IPS-18a (cell line): ENCODE measurements at regions not wholly inside any gene's neighbourhood (a gene's known extent, or its start where the extent isn't known, plus 50 kb on each side); places are given as distances from the start of the nearest gene placed in this dataset.
A peak's percentile ranks its signal among the peaks of the same experiment; 100 is the strongest.

Experiments
- H3K27ac ChIP-seq: one replicate; pipeline ENCODE4 v1.5.1; 2013; ENCODE audit warnings: low read length
- H3K27me3 ChIP-seq: one replicate; pipeline ENCODE4 v1.6.1; 2013; ENCODE audit warnings: mild to moderate bottlenecking, low read length; ENCODE audit not compliant: control insufficient read depth, insufficient read depth
- H3K36me3 ChIP-seq: one replicate; pipeline ENCODE4 v1.6.1; 2013; ENCODE audit warnings: low read depth, low read length; ENCODE audit not compliant: control insufficient read depth
- H3K4me1 ChIP-seq: one replicate; pipeline ENCODE4 v1.6.1; 2013; ENCODE audit warnings: low read depth, low read length; ENCODE audit not compliant: control insufficient read depth
- H3K4me3 ChIP-seq: one replicate; pipeline ENCODE4 v1.5.1; 2013; ENCODE audit warnings: low read length
- H3K9ac ChIP-seq: one replicate; pipeline ENCODE4 v1.6.1; 2013; ENCODE audit warnings: mild to moderate bottlenecking, low read length, moderate library complexity
- H3K9me3 ChIP-seq: one replicate; pipeline ENCODE4 v1.6.1; 2013; ENCODE audit warnings: low read depth, low read length; ENCODE audit not compliant: control insufficient read depth

DNA sequence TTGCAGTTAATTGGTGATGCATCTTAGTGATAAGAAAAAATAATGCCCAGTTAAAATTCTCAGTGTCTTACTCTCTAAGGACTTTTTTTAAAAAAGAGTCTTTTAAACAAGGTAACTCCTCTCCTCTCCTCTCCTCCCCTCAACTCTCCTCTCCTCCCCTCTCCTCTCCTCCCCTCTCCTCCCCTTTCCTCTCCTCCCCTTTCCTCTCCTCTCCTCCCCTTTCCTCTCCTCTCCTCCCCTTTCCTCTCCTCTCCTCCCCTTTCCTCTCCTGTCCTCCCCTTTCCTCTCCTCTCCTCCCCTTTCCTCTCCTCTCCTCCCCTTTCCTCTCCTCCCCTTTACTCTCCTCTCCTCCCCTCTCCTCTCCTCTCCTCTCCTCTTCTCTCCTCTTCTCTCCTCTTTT, 675.9 kb upstream of the RBFOX1 start:
- H3K36me3 ChIP-seq = no peaks in the 10 kb centered on the region
- no peak overlapping the region for H3K9ac ChIP-seq
- H3K9me3 ChIP-seq = no peaks in the 10 kb centered on the region
- no peak overlapping the region for H3K27ac ChIP-seq
- H3K27me3 ChIP-seq = no peaks in the 10 kb centered on the region
- no peaks in the 10 kb centered on the region for H3K4me1 ChIP-seq
- H3K4me3 ChIP-seq = no peak overlapping the region

DNA sequence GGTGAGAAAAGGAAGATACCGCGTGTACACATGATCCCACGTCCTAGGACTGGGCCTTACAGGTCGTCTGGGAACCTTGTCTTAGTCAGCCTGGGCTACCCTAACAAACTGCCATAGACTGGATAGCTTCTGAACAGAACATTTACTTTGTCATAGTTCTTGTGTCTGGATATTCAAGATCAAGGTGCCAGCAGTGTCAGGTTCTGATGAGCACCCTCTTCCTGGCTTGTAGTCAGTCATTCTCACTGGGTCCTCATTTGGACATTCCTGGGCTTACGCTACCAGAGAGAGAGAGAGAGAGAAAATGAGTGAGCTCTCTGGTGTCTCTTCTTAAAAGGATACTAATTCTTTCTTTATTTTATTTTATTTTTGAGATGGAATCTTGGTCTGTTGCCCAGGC, 685.8 kb upstream of the RBFOX1 start:
- Histone ChIP-seq H3K4me1 (peaks cover 15% of the 10 kb centered on the region), H3K27me3 (no peaks in the 10 kb centered on the region), H3K9ac (no peak overlapping the region), H3K9me3 (no peaks in the 10 kb centered on the region), H3K4me3 (no peak overlapping the region), H3K27ac (no peak overlapping the region), H3K36me3 (no peaks in the 10 kb centered on the region)

DNA sequence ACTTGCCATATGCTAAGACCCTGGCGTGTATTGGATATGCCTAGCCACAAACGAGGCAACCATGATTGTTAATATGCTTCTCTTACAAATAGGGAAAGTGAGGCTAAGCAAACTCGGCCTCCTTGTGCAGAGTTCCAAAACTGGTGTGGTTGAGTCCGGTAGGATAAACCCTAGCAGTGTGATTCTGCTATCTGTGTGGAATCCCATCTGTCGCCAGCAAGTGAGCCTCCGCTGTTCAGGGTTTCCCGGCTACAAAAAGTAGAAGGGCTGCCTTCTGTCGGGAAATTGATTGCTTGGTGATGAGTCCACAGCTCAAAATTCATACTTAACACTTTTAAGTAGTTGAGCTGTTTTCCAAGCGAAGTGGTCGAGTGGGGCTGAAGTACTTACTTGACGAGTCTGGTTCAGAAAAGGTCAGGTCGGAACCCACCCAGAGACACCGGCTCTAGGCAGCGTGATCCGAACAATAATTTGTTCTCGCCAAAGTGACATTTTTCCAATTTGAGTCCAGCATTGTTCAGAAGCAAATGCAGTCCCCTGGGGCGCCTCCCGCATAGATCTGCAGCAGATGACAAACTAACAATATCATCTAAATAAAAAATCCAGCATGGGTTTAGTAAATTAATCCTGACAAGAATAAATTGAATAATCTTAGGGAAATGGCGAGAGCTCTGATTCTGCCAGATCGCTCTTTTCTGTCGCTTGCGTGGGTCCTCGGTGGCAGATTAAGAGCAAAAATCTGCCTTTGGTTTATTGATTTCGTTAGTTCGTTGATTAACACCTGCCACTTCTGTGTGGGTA, 686.7 kb upstream of the RBFOX1 start:
- Histone ChIP-seq H3K4me1 (peaks cover 21% of the 10 kb centered on the region), H3K9me3 (no peaks in the 10 kb centered on the region), H3K27me3 (no peaks in the 10 kb centered on the region), H3K27ac (no peak overlapping the region), H3K36me3 (no peaks in the 10 kb centered on the region), H3K4me3 (no peak overlapping the region), H3K9ac (no peak overlapping the region)

DNA sequence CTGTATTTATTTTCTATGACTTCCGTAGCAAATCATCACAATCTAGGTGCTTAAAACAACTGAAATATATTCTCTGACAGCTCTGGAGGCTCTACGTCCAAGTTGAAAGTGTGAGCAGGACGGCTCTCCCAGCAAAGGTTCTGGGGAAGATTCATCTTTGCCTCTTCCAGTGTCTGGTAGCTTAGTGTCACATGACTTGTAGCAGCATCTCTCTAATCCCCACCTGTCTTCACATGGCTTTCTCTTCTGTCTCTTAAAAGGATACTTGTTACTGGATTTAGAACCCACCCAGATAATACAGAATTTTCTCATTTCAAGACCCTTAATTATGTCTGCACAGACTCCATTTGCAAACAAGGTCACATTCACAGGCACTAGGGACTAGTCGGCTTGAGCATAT, 687.7 kb upstream of the RBFOX1 start:
- Histone ChIP-seq H3K4me1 (peaks cover 21% of the 10 kb centered on the region), H3K36me3 (no peaks in the 10 kb centered on the region), H3K4me3 (no peak overlapping the region), H3K27ac (no peak overlapping the region), H3K27me3 (no peaks in the 10 kb centered on the region), H3K9me3 (no peaks in the 10 kb centered on the region), H3K9ac (no peak overlapping the region)

DNA sequence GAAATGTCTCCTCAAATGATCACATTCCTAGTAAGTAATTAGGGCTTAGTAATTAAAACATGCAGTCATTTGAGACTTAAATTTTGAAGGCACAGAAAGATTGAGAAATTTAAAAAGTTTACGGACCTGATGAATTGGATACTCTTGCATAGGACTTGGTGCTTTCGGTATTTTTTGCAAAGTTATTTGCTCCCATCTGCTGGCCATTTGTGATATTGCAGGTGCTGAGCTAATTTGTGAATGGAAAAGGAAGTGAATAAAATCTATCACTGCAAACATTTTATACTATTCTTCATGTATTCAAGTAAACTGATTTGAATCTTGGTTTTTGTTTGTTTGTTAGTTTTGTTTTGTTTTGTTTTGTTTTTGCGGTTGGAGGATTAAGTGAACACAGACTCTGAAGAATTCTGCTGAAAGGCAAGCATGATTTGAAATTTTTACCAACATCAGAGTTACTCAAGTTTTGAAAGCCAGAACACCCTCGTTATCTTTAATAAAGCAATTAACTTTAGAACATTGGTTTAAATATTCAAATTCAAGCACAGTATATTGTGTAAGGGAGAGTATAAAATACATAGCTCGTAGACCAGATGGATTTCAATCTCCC, 689.5 kb upstream of the RBFOX1 start:
- H3K9ac ChIP-seq = no peak overlapping the region
- no peak overlapping the region for H3K27ac ChIP-seq
- H3K9me3 ChIP-seq = no peaks in the 10 kb centered on the region
- peak overlapping the region; percentile 57 for H3K4me3 ChIP-seq
- peaks cover 21% of the 10 kb centered on the region for H3K4me1 ChIP-seq
- no peaks in the 10 kb centered on the region for H3K36me3 ChIP-seq
- H3K27me3 ChIP-seq = no peaks in the 10 kb centered on the region

DNA sequence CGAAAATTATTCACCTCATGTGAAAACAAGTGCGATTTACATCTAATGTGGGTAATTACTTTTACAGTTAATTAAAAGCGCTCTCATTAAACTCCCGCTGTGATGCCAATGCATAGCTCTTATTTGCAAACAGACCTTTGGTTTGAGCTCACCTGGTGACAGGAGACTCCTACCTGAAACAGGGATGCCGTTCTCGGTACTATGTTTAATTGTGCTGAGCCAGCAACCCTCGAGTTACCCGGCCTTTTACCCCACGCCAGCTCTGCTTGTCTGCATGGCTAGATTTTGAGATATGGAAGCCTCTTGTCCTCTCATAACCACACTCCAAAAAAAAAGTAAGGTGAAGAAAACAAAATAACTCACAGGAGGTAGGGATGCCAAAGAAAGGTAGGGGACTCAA, 690.4 kb upstream of the RBFOX1 start:
- Histone ChIP-seq H3K27me3 (no peaks in the 10 kb centered on the region), H3K36me3 (no peaks in the 10 kb centered on the region), H3K9ac (no peak overlapping the region), H3K4me3 (peak overlapping the region; percentile 57), H3K4me1 (peaks cover 21% of the 10 kb centered on the region), H3K9me3 (no peaks in the 10 kb centered on the region), H3K27ac (no peak overlapping the region)

DNA sequence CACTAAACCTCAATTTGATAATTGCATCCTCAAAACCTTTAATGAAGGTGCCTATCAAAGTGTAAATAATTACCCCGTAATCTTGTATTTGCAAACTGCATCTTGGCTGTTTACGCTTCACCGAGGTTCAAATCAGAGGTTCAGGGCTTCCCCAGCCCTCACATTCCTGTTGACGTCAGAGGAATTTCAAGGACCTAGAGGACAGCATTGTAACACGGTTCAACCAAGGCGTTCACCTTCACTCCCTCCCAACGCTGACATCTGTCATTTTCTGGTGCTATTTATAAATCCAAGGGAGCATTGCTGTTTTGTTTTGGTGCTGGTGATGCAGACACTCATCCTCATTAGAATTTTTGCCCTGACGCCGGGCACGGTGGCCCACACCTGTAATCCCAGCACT, 691.6 kb upstream of the RBFOX1 start:
- peaks cover 21% of the 10 kb centered on the region for H3K4me1 ChIP-seq
- H3K4me3 ChIP-seq = no peak overlapping the region
- H3K9me3 ChIP-seq = no peaks in the 10 kb centered on the region
- no peaks in the 10 kb centered on the region for H3K27me3 ChIP-seq
- no peaks in the 10 kb centered on the region for H3K36me3 ChIP-seq
- no peak overlapping the region for H3K9ac ChIP-seq
- no peak overlapping the region for H3K27ac ChIP-seq

DNA sequence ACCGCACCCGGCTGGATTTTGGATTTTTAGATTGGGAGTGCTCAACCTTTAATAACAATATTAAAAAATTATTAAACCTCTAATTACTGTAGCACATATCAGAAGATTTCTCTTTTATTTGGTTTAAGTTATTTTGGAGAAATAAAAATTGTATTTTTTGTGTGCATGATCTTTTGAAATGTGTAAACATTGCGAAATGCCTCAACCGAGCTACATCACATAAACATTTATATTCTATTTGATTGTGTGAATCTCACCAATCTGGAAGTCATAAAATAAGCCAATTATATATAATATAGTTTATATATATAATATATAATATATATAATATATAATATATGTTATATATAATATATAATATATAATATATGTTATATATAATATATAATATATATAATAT, 696.2 kb upstream of the RBFOX1 start:
- H3K9ac ChIP-seq = no peak overlapping the region
- H3K36me3 ChIP-seq = no peaks in the 10 kb centered on the region
- no peaks in the 10 kb centered on the region for H3K27me3 ChIP-seq
- H3K9me3 ChIP-seq = no peaks in the 10 kb centered on the region
- H3K27ac ChIP-seq = no peak overlapping the region
- H3K4me3 ChIP-seq = no peak overlapping the region
- H3K4me1 ChIP-seq = peaks cover 4% of the 10 kb centered on the region

DNA sequence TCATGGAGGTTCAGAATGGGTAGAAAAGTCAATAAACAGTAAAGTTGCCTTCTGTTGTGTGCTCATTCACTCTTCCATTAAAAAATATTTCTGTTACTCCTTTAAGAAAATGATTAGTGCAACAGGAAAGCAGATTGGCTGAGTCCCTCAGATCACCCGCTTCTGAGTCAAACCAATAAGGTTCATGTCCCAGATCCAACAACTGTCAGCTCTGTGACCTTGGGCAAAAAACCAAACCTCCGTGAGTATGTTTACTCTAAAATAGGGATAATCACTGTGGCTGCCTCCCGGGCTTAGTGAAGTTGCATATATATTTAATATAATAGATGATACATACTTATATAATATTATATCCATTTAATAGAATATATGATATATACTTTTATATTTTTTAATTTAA, 698.5 kb upstream of the RBFOX1 start:
- Histone ChIP-seq H3K36me3 (no peaks in the 10 kb centered on the region), H3K27ac (no peak overlapping the region), H3K9me3 (no peaks in the 10 kb centered on the region), H3K4me3 (no peak overlapping the region), H3K27me3 (no peaks in the 10 kb centered on the region), H3K9ac (no peak overlapping the region), H3K4me1 (no peaks in the 10 kb centered on the region)

DNA sequence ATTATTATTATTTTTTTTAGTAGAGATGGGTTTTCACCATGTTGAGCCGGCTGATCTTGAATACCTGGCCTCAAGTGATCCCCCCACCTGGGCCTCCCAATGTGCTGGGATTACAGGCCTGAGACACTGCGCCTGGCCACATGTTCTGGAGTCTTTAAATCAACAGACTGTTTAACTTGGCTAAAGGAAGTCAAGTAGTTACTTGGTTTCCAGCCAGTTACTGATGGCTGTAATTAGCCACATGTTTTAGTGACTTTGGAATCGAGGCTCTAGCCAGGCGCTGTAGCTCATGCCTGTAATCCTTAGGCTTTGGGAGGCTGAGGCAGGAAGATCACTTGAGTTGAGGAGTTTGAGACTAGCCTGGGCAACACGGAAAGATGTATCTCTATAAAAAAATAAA, 699.2 kb upstream of the RBFOX1 start:
- H3K9me3 ChIP-seq = no peaks in the 10 kb centered on the region
- H3K27me3 ChIP-seq = no peaks in the 10 kb centered on the region
- no peaks in the 10 kb centered on the region for H3K36me3 ChIP-seq
- H3K4me3 ChIP-seq = no peak overlapping the region
- no peak overlapping the region for H3K27ac ChIP-seq
- no peak overlapping the region for H3K9ac ChIP-seq
- H3K4me1 ChIP-seq = no peaks in the 10 kb centered on the region

DNA sequence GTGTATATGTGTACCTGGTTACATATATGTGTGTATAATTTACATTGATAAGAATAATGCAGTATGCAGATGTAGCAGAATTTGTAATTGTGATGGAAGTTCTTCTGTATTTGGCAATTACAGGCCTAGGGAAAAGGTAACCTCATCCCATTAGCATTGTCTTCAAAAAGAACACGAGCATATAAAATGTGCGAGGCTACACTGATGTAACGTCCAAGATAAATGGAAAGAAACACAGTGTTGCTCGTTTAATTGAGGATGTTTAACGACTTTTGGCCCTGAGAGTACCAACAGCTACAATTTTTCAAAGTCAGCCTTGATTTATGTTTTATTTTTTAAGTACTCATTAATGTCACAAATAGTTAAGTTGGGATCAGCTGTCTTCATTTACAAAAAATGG, 703.5 kb upstream of the RBFOX1 start:
- H3K27me3 ChIP-seq = no peaks in the 10 kb centered on the region
- no peak overlapping the region for H3K9ac ChIP-seq
- H3K4me1 ChIP-seq = no peaks in the 10 kb centered on the region
- no peak overlapping the region for H3K27ac ChIP-seq
- H3K9me3 ChIP-seq = no peaks in the 10 kb centered on the region
- H3K36me3 ChIP-seq = no peaks in the 10 kb centered on the region
- H3K4me3 ChIP-seq = no peak overlapping the region

DNA sequence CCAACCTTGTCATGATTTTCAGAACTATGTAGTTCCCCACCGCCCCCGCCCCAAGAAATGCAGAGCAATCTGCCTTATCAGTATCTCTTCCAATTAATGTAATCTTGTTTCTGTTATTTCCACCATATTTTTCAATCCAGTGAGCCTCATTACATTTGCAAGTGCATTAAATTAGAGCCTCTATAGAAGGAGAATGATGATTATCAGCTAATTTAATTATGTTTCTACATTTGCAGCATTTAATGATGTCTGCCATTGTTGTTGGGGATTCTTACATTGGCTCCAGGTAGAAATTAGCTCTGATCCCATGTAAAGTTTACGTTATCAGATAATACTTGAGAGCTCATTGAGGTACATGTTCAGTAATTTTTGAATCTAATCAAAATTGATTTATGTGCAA, 707.0 kb upstream of the RBFOX1 start:
- Histone ChIP-seq H3K4me1 (no peaks in the 10 kb centered on the region), H3K4me3 (no peak overlapping the region), H3K36me3 (no peaks in the 10 kb centered on the region), H3K27ac (no peak overlapping the region), H3K9me3 (no peaks in the 10 kb centered on the region), H3K9ac (no peak overlapping the region), H3K27me3 (no peaks in the 10 kb centered on the region)
